Trophoblast cell (in vitro differentiated cells and primary cell): ENCODE measurements at regions not wholly inside any gene's neighbourhood (a gene's known extent, or its start where the extent isn't known, plus 50 kb on each side); places are given as distances from the start of the nearest gene placed in this dataset.

ENCODE experiments used
- DNase-seq, 2 donors: peaks; one replicate each; pipeline ENCODE4 v3.0.0-alpha.2; 2016
- H2AFZ ChIP-seq: 2 replicates; pipeline ENCODE4 v1.6.1; 2013; ENCODE audit warnings: low read length, moderate library complexity, mild to moderate bottlenecking; ENCODE audit not compliant: insufficient read depth, poor library complexity
- H2AK5ac ChIP-seq: 2 replicates; pipeline ENCODE4 v1.6.1; 2013; ENCODE audit warnings: mild to moderate bottlenecking, low read length
- H2BK120ac ChIP-seq: 2 replicates; pipeline ENCODE4 v1.6.1; 2013; ENCODE audit warnings: low read length, mild to moderate bottlenecking, moderate library complexity; ENCODE audit not compliant: insufficient read depth, poor library complexity
- H2BK12ac ChIP-seq: 2 replicates; pipeline ENCODE4 v1.6.1; 2013; ENCODE audit warnings: mild to moderate bottlenecking, low read length, moderate library complexity
- H2BK5ac ChIP-seq: 2 replicates; pipeline ENCODE4 v1.6.1; 2013; ENCODE audit warnings: low read length, low read depth, moderate library complexity, mild to moderate bottlenecking; ENCODE audit not compliant: poor library complexity
- H3K14ac ChIP-seq: 2 replicates; pipeline ENCODE4 v1.6.1; 2013; ENCODE audit warnings: mild to moderate bottlenecking, low read length
- H3K18ac ChIP-seq: 2 replicates; pipeline ENCODE4 v1.6.1; 2013; ENCODE audit warnings: mild to moderate bottlenecking, low read length
- H3K23ac ChIP-seq: 2 replicates; pipeline ENCODE4 v1.6.1; 2013; ENCODE audit warnings: low read length
- H3K27ac ChIP-seq: 2 replicates; pipeline ENCODE4 v1.5.1; 2013; ENCODE audit warnings: low read depth, mild to moderate bottlenecking, inconsistent platforms, low read length, moderate library complexity
- H3K27me3 ChIP-seq: 2 replicates; pipeline ENCODE4 v1.6.1; 2013; ENCODE audit warnings: inconsistent platforms, mild to moderate bottlenecking, low read length, moderate library complexity; ENCODE audit not compliant: insufficient read depth
- H3K36me3 ChIP-seq, 2 experiments: 1 replicate in 1 of 2; 2 replicates in 1 of 2; pipeline ENCODE4 v1.6.1; 2013; ENCODE audit warnings: low read length in 2 of 2, mild to moderate bottlenecking in 2 of 2, moderate library complexity in 1 of 2; ENCODE audit not compliant: insufficient read depth in 2 of 2, control insufficient read depth in 1 of 2
- H3K4ac ChIP-seq: 2 replicates; pipeline ENCODE4 v1.6.1; 2013; ENCODE audit warnings: low read depth, mild to moderate bottlenecking, low read length, moderate library complexity
- H3K4me1 ChIP-seq, 2 experiments: 1 replicate in 1 of 2; 2 replicates in 1 of 2; pipeline ENCODE4 v1.6.1; 2013; ENCODE audit warnings: low read length in 2 of 2, mild to moderate bottlenecking in 2 of 2, moderate library complexity in 1 of 2; ENCODE audit not compliant: insufficient read depth in 2 of 2, control insufficient read depth in 1 of 2
- H3K4me2 ChIP-seq: 2 replicates; pipeline ENCODE4 v1.6.1; 2013; ENCODE audit warnings: inconsistent platforms, mild to moderate bottlenecking, low read length, moderate library complexity
- H3K4me3 ChIP-seq: 2 replicates; pipeline ENCODE4 v1.5.1; 2013; ENCODE audit warnings: mild to moderate bottlenecking, low read depth, low read length, inconsistent platforms
- H3K79me1 ChIP-seq: one replicate; pipeline ENCODE4 v1.6.1; 2013; ENCODE audit warnings: low read length
- H3K79me2 ChIP-seq: 2 replicates; pipeline ENCODE4 v1.6.1; 2013; ENCODE audit warnings: low read length, mild to moderate bottlenecking; ENCODE audit not compliant: control insufficient read depth, insufficient read depth, poor library complexity
- H3K9ac ChIP-seq: 2 replicates; pipeline ENCODE4 v1.6.1; 2013; ENCODE audit warnings: mild to moderate bottlenecking, low read length
- H3K9me3 ChIP-seq: 2 replicates; pipeline ENCODE4 v1.6.1; 2013; ENCODE audit warnings: low read depth, mild to moderate bottlenecking, control low read depth, inconsistent platforms, low read length; ENCODE audit not compliant: insufficient read depth
- H4K12ac ChIP-seq: 2 replicates; pipeline ENCODE4 v1.6.1; 2013; ENCODE audit warnings: low read depth, mild to moderate bottlenecking, low read length, moderate library complexity
- H4K8ac ChIP-seq: 2 replicates; pipeline ENCODE4 v1.6.1; 2013; ENCODE audit warnings: low read depth, mild to moderate bottlenecking, low read length, moderate library complexity
- H4K91ac ChIP-seq: one replicate; pipeline ENCODE4 v1.6.1; 2013; ENCODE audit warnings: low read depth, mild to moderate bottlenecking, low read length, moderate library complexity
- WGBS: extraction: QIAGEN DNeasy Blood & Tissue Kit; methylation state at CpG from one replicate; pipeline ENCODE4 v1.1.7; 2013; ENCODE audit warnings: missing lambda C conversion rate; ENCODE audit not compliant: insufficient read length, insufficient coverage; ENCODE audit errors: extremely low coverage; 5-methylcytosine and 5-hydroxymethylcytosine counted together

DNA sequence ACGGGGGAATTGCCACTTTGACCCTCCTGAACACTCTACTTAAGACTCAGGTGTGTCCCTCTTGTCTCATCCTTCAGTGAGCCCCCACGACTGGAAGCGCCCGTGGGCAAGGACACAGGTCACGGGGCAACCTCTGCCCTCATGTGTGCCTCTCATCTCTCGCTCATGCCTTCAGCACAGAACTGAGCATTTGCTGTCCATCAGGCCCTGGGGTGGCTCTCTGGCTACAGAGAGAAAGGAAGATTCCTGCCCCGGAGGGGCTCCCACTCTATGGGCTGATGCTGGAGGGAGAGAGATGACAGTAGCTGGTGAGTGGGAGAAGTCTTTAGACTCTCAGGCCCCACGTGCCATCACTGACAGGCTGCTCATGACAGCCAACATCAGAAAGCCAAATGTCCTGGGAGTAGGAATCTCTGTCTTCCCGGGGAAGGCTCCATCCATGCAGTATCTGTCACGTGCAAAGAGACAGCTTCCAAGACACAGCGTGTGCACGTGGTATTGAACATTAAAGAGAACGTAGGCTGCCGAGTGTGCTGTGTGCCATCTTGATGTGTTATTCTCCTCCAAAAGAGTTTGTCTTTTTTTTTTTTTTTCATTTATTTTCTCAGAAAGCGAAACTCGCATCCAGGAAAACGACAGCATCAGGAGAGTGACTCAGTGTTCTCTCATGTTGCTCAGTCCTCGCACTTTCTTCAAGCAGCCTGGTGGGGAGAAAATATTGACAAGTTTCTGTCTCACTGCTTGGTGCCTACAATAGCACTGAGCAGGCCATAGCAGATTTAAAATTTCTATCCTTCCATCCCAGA is 190.5 kb downstream of the GAS1 start:
- no peak overlapping the region for H3K9ac ChIP-seq
- no peaks in the 10 kb centered on the region for H3K79me1 ChIP-seq
- H3K36me3 ChIP-seq = no peaks in the 10 kb centered on the region
- H4K91ac ChIP-seq = no peak overlapping the region
- H3K23ac ChIP-seq = no peak overlapping the region
- no peak overlapping the region for H2AFZ ChIP-seq
- no peak overlapping the region for H3K4me2 ChIP-seq
- H3K27me3 ChIP-seq = no peaks in the 10 kb centered on the region
- no peaks in the 10 kb centered on the region for H3K4me1 ChIP-seq
- no peak overlapping the region for H2BK12ac ChIP-seq
- no CpG with 5 or more reads among the region's 18 CpGs for WGBS
- no peak overlapping the region for H4K12ac ChIP-seq
- H3K14ac ChIP-seq = no peak overlapping the region
- no peaks in the 10 kb centered on the region for H3K9me3 ChIP-seq
- no peak overlapping the region for H3K4me3 ChIP-seq
- no peaks in the 10 kb centered on the region for H3K79me2 ChIP-seq
- H2AK5ac ChIP-seq = no peak overlapping the region
- no peak for DNase-seq
- no peak overlapping the region for H3K4ac ChIP-seq
- H3K27ac ChIP-seq = no peak overlapping the region
- H4K8ac ChIP-seq = no peak overlapping the region
- H2BK5ac ChIP-seq = no peak overlapping the region
- H2BK120ac ChIP-seq = no peak overlapping the region
- no peak overlapping the region for H3K18ac ChIP-seq

DNA sequence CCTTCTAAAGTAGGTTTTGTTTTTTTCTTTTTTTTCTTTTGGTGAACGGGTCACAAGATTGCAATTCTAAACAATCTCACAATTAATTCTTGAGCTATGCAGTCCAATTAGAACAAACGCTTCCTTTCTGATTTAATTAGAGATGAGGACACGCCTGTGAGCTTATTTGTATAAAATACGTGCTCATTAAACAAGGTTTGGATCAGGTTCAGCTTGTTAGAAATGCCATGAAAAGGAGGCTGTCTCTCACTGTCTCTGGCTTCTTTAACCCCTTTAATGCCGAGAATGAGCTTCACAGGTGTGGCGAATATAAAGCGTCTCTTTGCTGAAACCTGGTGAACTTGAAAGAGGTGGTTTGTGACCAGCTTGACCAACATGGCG is 191.8 kb downstream of the GAS1 start:
- Histone ChIP-seq H2AFZ (no peak overlapping the region), H2BK12ac (no peak overlapping the region), H4K12ac (no peak overlapping the region), H2AK5ac (no peak overlapping the region), H3K9ac (no peak overlapping the region), H3K4ac (no peak overlapping the region), H3K14ac (no peak overlapping the region), H3K79me1 (no peaks in the 10 kb centered on the region), H3K27ac (no peak overlapping the region), H3K4me3 (no peak overlapping the region), H4K8ac (no peak overlapping the region), H3K79me2 (no peaks in the 10 kb centered on the region), H3K4me1 (no peaks in the 10 kb centered on the region), H2BK120ac (no peak overlapping the region), H3K4me2 (no peak overlapping the region), H3K36me3 (no peaks in the 10 kb centered on the region), H2BK5ac (no peak overlapping the region), H3K23ac (no peak overlapping the region), H4K91ac (no peak overlapping the region), H3K18ac (no peak overlapping the region), H3K9me3 (peaks cover 4% of the 10 kb centered on the region), H3K27me3 (no peaks in the 10 kb centered on the region)
- WGBS = no CpG with 5 or more reads among the region's 8 CpGs
- no peak for DNase-seq

DNA sequence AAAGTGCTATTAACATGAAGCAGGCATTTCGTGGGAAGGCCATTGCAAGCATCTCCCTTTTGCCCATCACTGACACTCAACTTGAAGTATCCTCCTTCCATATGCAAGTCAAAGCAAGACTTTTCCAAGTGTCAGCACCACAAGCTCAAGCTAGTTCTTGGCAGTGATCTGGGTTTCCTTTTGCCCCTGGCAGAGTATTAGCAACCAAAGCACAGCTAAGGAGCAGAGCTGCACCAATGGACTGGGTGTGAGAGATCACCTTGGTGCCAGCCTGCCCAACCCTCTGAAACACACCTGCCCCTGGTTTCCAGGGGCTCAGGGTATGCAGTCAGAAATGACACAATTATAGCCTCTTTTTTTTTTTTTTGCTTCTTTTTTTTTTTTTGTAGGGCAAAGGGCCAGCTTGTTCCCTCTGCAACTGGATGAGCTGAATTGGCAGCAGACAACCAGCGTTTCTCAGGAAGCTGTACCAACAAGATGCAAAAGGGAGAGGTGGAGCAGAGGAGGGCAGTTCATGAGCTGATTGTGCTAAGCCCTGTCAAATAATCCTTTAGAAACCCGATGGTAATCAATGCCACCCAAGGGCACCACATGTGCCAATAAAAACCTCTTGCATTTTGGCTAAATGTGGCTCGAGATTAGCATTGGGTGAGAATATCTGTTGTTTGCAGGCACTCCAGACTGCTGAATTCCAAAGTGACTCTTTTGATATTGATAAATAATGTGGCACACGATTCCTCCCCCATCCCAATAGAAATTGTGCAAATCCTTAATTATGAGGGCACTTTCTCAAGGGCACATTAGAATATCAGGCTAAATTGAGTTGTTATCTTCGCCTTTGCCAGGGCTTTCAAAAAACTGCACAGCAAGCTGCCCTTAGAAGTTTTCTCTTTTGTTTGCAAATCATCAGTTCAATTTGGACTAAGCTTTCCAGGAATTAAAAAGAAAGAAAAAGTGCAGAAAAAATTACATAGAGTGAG is 192.4 kb downstream of the GAS1 start:
- H3K23ac ChIP-seq = no peak overlapping the region
- peaks cover 4% of the 10 kb centered on the region for H3K9me3 ChIP-seq
- no peak overlapping the region for H4K91ac ChIP-seq
- no peak for DNase-seq
- no peak overlapping the region for H2BK5ac ChIP-seq
- no peaks in the 10 kb centered on the region for H3K79me2 ChIP-seq
- no peak overlapping the region for H3K14ac ChIP-seq
- no peak overlapping the region for H3K27ac ChIP-seq
- no peak overlapping the region for H3K9ac ChIP-seq
- no peaks in the 10 kb centered on the region for H3K27me3 ChIP-seq
- H3K79me1 ChIP-seq = no peaks in the 10 kb centered on the region
- no peak overlapping the region for H2AK5ac ChIP-seq
- H2AFZ ChIP-seq = no peak overlapping the region
- no peaks in the 10 kb centered on the region for H3K4me1 ChIP-seq
- no CpG with 5 or more reads among the region's 6 CpGs for WGBS
- no peak overlapping the region for H3K4me2 ChIP-seq
- H4K12ac ChIP-seq = no peak overlapping the region
- no peak overlapping the region for H2BK12ac ChIP-seq
- H4K8ac ChIP-seq = no peak overlapping the region
- H3K4me3 ChIP-seq = no peak overlapping the region
- no peaks in the 10 kb centered on the region for H3K36me3 ChIP-seq
- no peak overlapping the region for H2BK120ac ChIP-seq
- H3K18ac ChIP-seq = no peak overlapping the region
- no peak overlapping the region for H3K4ac ChIP-seq

DNA sequence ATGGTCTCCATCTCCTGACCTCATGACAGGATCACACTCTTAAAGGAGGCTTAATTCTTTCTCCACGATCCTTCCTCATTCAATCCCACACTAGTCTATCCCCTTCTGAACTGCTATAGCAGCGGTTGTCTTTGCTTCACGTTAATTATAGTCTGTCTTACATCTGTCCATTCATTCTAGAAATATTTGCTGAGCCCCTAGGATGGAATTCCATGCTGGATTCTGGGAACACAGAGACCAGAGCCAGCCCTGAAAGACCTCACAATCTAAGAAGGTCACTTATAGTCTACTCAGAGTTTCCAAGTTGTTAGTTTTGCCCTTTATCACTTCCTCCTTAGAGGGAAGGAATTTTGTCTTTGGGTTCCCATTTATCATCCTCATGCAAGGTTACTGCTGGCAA is 193.5 kb downstream of the GAS1 start:
- Histone ChIP-seq H3K4me1 (no peaks in the 10 kb centered on the region), H3K27ac (no peak overlapping the region), H3K79me2 (no peaks in the 10 kb centered on the region), H3K4me3 (no peak overlapping the region), H3K36me3 (no peaks in the 10 kb centered on the region), H3K27me3 (no peaks in the 10 kb centered on the region), H4K8ac (no peak overlapping the region), H4K12ac (no peak overlapping the region), H3K14ac (no peak overlapping the region), H3K9me3 (peaks cover 4% of the 10 kb centered on the region), H2AFZ (no peak overlapping the region), H4K91ac (no peak overlapping the region), H3K9ac (no peak overlapping the region), H2BK120ac (no peak overlapping the region), H2AK5ac (no peak overlapping the region), H3K23ac (no peak overlapping the region), H3K4me2 (no peak overlapping the region), H3K4ac (no peak overlapping the region), H3K18ac (no peak overlapping the region), H2BK5ac (no peak overlapping the region), H3K79me1 (peaks cover 3% of the 10 kb centered on the region), H2BK12ac (no peak overlapping the region)
- no peak for DNase-seq
- WGBS = no CpG with 5 or more reads among the region's 3 CpGs
